Small intestine (tissue), 7 donors: ENCODE measurements at regions not wholly inside any gene's neighbourhood (a gene's known extent, or its start where the extent isn't known, plus 50 kb on each side); places are given as distances from the start of the nearest gene placed in this dataset.

Source experiments
- DNase-seq, 2 donors: peaks; one replicate each; pipeline versions ENCODE4 v3.0.0 to v3.0.0-alpha.2; 2013
- FAIRE-seq: peaks from 2 replicates; lab custom pipeline; 2012; peaks lifted over from hg19 to GRCh38; lab: Jason Lieb, UNC
- H3K27ac ChIP-seq, 3 donors: one replicate each; pipeline ENCODE4 v1.5.1; 2013; ENCODE audit warnings: low read length in 2 of 3, mild to moderate bottlenecking in 2 of 3, control low read depth in 1 of 3, inconsistent platforms in 1 of 3, low read depth in 1 of 3, moderate library complexity in 1 of 3
- H3K27me3 ChIP-seq, 3 donors: one replicate each; pipeline ENCODE4 v1.6.1; 2013; ENCODE audit warnings: low read length in 3 of 3, inconsistent platforms in 1 of 3; ENCODE audit not compliant: control insufficient read depth in 3 of 3, insufficient read depth in 3 of 3
- H3K36me3 ChIP-seq, 3 donors: one replicate each; pipeline ENCODE4 v1.6.1; 2013; ENCODE audit warnings: low read length in 3 of 3, inconsistent platforms in 1 of 3, low read depth in 1 of 3, mild to moderate bottlenecking in 1 of 3, moderate library complexity in 1 of 3; ENCODE audit not compliant: control insufficient read depth in 3 of 3, insufficient read depth in 2 of 3
- H3K4me1 ChIP-seq, 3 donors: one replicate each; pipeline ENCODE4 v1.6.1; 2013; ENCODE audit warnings: low read length in 2 of 3, inconsistent platforms in 1 of 3, low read depth in 1 of 3, mild to moderate bottlenecking in 1 of 3, moderate library complexity in 1 of 3; ENCODE audit not compliant: control insufficient read depth in 3 of 3, insufficient read depth in 2 of 3
- H3K4me3 ChIP-seq, 3 donors: one replicate each; pipeline ENCODE4 v1.5.1; 2013; ENCODE audit warnings: low read length in 3 of 3, control low read depth in 1 of 3, inconsistent platforms in 1 of 3, low read depth in 1 of 3, mild to moderate bottlenecking in 1 of 3, moderate library complexity in 1 of 3
- H3K9me3 ChIP-seq, 2 donors: one replicate each; pipeline ENCODE4 v1.6.1; 2013; ENCODE audit warnings: low read depth in 1 of 2, low read length in 1 of 2; ENCODE audit not compliant: control insufficient read depth in 2 of 2, insufficient read depth in 1 of 2
- WGBS, 3 donors: extraction: QIAGEN DNeasy Blood & Tissue Kit; methylation state at CpG; one replicate each; pipeline ENCODE4 v1.1.7; 2013; 5-methylcytosine and 5-hydroxymethylcytosine counted together
- donor health status: healthy with polysubstance abuse.
- donor health status: control.
- donor health status: control.
- donor health status: Bipolar disorder and iron deficiency.
- donor health status: healthy.

DNA sequence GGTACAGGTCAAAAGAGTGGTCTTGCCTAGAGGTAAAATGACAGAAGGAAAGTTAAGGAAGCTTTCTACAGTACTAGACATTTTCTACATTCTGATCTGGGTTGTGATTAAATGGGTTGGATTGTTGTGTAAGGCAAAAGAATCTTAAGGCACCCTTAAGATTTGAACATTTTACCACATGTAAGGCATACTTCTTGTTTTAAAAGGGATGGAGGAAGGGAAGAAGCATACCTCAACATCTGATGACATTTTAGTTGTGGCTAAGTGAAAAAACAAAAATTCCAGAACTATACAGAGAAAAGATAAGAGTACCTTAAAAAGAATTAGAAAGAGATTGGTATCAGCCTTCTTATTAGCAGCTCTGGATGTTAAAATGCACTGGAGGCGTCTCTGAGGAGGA lies 356.0 kb upstream of the CADM1 start:
- H3K4me1 ChIP-seq = no peaks in the 10 kb centered on the region
- no peak overlapping the region for H3K27ac ChIP-seq
- H3K4me3 ChIP-seq = no peak overlapping the region
- no peaks in the 10 kb centered on the region for H3K27me3 ChIP-seq
- H3K9me3 ChIP-seq = no peaks in the 10 kb centered on the region
- no peaks in the 10 kb centered on the region for H3K36me3 ChIP-seq
- no peak for FAIRE-seq
- 90 to 95% (median 95%) methylated on average over 1 of the region's 1 CpG for WGBS, 3 donors
- no peak for DNase-seq

DNA sequence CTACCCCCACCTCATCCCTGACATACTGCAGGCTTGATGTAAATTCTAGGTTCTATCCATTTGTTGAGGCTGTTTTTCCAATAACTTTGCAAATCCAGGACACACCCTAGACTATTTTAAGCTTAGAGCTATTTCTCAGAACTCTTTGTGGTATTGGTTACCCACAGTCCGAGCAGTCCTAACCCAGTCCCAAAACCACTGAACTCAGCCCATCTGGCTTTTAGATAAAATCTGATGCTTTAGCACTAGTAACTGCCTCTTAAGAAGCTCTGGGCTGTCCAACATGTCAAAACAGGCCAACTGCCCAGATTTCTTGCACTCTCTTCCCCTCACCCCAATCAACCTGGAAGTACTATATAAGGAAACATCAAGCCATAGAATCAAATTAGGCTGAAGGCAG lies 344.4 kb upstream of the CADM1 start:
- peaks cover 0 to 2% of the 10 kb centered on the region in 2 donors for H3K9me3 ChIP-seq
- H3K4me3 ChIP-seq = no peak overlapping the region
- no peak for DNase-seq
- no peak overlapping the region for H3K27ac ChIP-seq
- 48 to 71% (median 56%) methylated on average over 1 of the region's 1 CpG for WGBS, 3 donors
- no peaks in the 10 kb centered on the region for H3K36me3 ChIP-seq
- H3K4me1 ChIP-seq = peaks cover 0 to 3% (median 0%) of the 10 kb centered on the region in 3 donors
- no peaks in the 10 kb centered on the region for H3K27me3 ChIP-seq
- no peak for FAIRE-seq

DNA sequence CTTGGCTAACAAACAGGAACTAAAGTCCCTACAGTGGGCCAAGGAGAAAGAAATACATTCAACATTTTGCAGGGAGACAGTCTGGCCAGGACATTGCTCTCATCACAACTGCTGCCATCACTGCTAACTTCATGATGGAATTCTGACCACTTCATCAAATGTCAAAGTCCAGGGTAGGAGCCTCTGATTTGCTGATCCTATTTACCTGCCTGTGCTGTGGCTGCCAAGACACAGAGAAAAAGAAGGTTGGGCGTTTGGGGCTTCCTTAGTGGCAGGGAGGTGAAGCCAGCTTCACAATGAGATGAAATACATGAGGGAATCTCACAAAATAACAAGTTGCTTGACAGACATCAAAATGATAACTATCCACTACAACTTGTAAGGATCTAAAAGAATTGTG lies 343.9 kb upstream of the CADM1 start:
- FAIRE-seq (no peak), DNase-seq (peak; percentile 51 to 72)
- Histone ChIP-seq H3K27me3 (no peaks in the 10 kb centered on the region), H3K36me3 (no peaks in the 10 kb centered on the region), H3K4me3 (no peak overlapping the region), H3K9me3 (peaks cover 0 to 2% of the 10 kb centered on the region in 2 donors), H3K4me1 (peaks cover 0 to 3% (median 0%) of the 10 kb centered on the region in 3 donors), H3K27ac (no peak overlapping the region)
- WGBS, 3 donors = 0 to 12% (median 11%) methylated on average over 1 of the region's 1 CpG

DNA sequence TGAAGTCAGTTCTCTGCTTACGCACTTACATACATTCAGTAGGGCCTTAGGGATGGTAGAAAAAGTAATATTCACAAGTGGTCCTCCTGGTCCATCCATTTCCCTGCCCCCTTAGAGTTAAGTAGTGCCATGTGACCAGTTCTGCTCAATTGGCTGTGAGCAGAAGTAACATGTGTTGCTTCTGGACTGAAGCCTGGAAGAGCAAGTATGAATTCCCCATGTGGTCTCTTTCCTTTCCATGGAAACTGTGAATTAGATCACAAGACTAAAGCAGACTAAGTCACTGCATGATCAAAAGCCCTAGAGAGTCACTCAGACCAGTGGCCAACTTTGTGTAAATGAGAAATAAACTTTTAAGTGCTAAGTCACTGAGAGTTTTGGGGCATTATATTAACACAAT lies 341.7 kb upstream of the CADM1 start:
- 92 to 100% (median 96%) methylated on average over 1 of the region's 1 CpG for WGBS, 3 donors
- Histone ChIP-seq H3K27me3 (no peaks in the 10 kb centered on the region), H3K36me3 (no peaks in the 10 kb centered on the region), H3K4me3 (no peak overlapping the region), H3K4me1 (peaks cover 3 to 4% (median 3%) of the 10 kb centered on the region in 3 donors), H3K27ac (no peak overlapping the region), H3K9me3 (peaks cover 0 to 2% of the 10 kb centered on the region in 2 donors)
- FAIRE-seq (no peak), DNase-seq (no peak)

DNA sequence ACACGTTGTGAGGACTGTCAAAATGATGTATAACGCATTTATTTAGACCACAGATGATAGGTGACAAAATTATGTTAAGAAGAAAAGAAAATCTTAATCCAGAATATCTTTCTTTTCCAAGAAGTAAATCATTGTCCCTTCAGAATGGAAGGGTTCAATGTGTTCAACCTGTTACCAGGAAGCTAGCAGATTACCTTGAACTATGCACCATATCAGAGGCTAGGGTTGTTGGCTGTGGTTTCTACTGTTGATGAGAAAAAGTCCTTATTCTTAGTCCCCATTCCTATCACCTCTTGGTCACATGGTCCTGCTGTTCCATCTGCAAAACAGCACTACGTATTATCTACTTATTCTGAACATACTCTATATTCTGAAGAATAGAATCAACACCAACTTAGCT lies 339.5 kb upstream of the CADM1 start:
- Histone ChIP-seq H3K27ac (no peak overlapping the region), H3K9me3 (peaks cover 0 to 2% of the 10 kb centered on the region in 2 donors), H3K36me3 (no peaks in the 10 kb centered on the region), H3K27me3 (no peaks in the 10 kb centered on the region), H3K4me1 (peaks cover 3 to 4% (median 3%) of the 10 kb centered on the region in 3 donors), H3K4me3 (no peak overlapping the region)
- DNase-seq (peak; percentile 15 to 66), FAIRE-seq (no peak)
- 35 to 56% (median 37%) methylated on average over 3 of the region's 3 CpGs for WGBS, 3 donors

DNA sequence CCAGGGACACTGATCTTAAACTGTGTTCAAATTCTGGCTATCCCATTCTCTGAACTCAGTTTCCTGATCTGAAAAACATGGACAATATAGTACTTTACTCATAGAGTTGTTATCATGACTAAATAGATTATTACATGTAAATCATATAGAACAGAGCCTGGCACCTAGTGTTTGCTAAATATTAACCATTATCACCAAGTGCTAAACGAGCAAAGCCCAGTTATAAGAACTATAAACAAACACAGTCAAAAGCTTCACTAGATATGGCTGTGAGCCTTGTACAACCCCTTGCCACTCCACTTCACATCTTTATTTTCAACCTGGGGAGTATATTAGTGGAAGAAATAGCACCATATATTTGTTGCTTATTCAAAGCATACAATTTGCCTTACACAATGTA lies 338.9 kb upstream of the CADM1 start:
- Histone ChIP-seq H3K36me3 (no peaks in the 10 kb centered on the region), H3K27me3 (no peaks in the 10 kb centered on the region), H3K27ac (no peak overlapping the region), H3K4me3 (no peak overlapping the region), H3K4me1 (peaks cover 2 to 4% (median 3%) of the 10 kb centered on the region in 3 donors), H3K9me3 (peaks cover 0 to 2% of the 10 kb centered on the region in 2 donors)
- DNase-seq (peak; percentile 40 to 68), FAIRE-seq (no peak)
- WGBS, 3 donors = 6 to 39% (median 18%) methylated on average over 1 of the region's 1 CpG

DNA sequence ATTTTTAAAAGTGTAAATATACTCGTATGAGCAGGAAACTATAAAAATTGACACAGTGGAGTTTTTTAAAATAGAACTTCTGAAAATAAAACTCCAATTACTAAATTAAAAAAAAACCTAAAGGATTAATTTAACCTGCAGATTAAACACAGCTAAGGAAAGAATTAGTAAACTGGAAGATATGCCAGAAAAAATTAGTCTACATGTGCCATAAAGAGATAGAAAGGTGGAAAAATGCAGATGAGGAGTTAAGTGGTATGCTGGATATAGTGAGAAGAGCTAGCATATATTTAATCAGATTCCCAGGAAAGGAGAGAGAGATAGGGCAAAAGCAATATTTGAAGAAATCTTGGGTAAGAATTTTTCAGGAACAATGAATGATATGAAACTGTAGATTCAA lies 315.8 kb upstream of the CADM1 start:
- no peak overlapping the region for H3K4me3 ChIP-seq
- H3K27me3 ChIP-seq = no peaks in the 10 kb centered on the region
- no peaks in the 10 kb centered on the region for H3K9me3 ChIP-seq
- WGBS, 3 donors = 82 to 86% (median 85%) methylated on average over 1 of the region's 1 CpG
- FAIRE-seq (no peak), DNase-seq (no peak)
- H3K27ac ChIP-seq = no peak overlapping the region
- H3K36me3 ChIP-seq = no peaks in the 10 kb centered on the region
- no peaks in the 10 kb centered on the region for H3K4me1 ChIP-seq

DNA sequence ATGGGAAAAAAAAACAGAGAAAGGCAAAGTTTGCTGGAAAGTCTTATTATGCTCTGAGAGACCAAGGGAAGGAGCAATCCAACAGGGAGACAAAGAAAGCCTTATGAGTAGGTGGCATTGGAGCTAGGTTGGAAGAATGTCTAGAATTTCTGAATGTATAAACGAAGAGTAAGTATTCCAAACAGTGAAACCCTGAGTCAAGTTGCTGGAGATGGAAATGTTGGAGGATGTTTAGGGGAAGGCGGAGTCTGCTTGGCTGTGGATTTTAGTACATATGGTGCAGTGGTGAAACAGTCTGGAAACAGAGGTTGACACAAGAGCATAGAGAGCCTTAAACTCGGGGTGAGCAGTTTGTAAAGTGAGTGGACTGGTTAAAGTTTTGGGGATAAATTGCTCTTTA lies 314.8 kb upstream of the CADM1 start:
- Histone ChIP-seq H3K4me1 (no peaks in the 10 kb centered on the region), H3K4me3 (no peak overlapping the region), H3K36me3 (no peaks in the 10 kb centered on the region), H3K27me3 (no peaks in the 10 kb centered on the region), H3K9me3 (no peaks in the 10 kb centered on the region), H3K27ac (no peak overlapping the region)
- 70 to 87% (median 72%) methylated on average over 3 of the region's 3 CpGs for WGBS, 3 donors
- FAIRE-seq (no peak), DNase-seq (no peak)

DNA sequence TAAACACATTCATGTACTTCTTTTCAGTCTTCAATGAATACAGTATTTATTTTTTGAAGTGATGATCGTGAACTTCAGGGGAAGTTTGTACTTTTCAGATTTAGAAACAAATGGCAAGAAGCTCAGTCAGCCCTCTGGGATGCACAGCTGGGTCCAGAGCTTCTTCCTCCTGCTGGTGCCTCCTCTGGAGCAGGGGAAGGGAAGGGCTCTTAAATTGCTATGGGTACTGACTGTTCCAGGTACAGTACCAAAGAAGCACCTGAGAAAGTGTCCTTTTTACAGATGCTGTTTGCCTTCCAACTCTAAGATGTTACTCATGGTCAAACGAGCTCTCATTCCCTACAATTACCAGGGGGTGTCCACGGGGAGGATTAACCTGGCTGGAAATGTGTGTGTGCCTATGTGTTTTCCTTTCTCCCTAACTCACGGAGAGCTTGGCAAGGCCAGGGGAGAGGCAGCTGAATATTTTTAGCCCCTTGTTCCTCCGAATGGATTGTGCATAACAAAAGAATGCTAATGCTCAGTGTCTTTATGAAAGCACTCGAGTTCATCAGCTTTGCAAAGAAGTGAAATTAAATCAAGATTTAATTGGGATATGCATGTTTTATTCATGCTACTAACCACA lies 313.7 kb upstream of the CADM1 start:
- Histone ChIP-seq H3K36me3 (no peaks in the 10 kb centered on the region), H3K27ac (no peak overlapping the region), H3K4me1 (no peaks in the 10 kb centered on the region), H3K9me3 (no peaks in the 10 kb centered on the region), H3K27me3 (no peaks in the 10 kb centered on the region), H3K4me3 (no peak overlapping the region)
- FAIRE-seq (no peak), DNase-seq (no peak)
- 52 to 66% (median 62%) methylated on average over 6 of the region's 6 CpGs for WGBS, 3 donors
